Activated T-helper 17 cell treated with anti-CD3 and anti-CD28 coated beads, Interleukin-2, amount 50 U/mL, for 72 hours (primary cell): ENCODE measurements at regions not wholly inside any gene's neighbourhood (a gene's known extent, or its start where the extent isn't known, plus 50 kb on each side); places are given as distances from the start of the nearest gene placed in this dataset.
A peak's percentile ranks its signal among the peaks of the same experiment; 100 is the strongest.
"Not testable (repeated sequence)": the region's sequence is repeated elsewhere in the genome, so short reads cannot be mapped to it uniquely, and the experiment has no call there.

Experiments
- ATAC-seq: fragments of 150-1000 bp; cut with Tn5 transposase; replicated peaks from 2 replicates; pipeline ENCODE4 v1.10.0; 2021; ENCODE audit warnings: mild to moderate bottlenecking, moderate library complexity
- H3K27ac Mint-ChIP-seq: one replicate; pipeline ENCODE4 v1.8.0; 2022; ENCODE audit warnings: mixed read lengths
- H3K27me3 Mint-ChIP-seq: one replicate; pipeline ENCODE4 v1.8.0; 2022; ENCODE audit warnings: mixed read lengths
- H3K36me3 Mint-ChIP-seq: one replicate; pipeline ENCODE4 v1.8.0; 2022; ENCODE audit warnings: low read depth, mild to moderate bottlenecking, mixed read lengths
- H3K4me1 Mint-ChIP-seq: one replicate; pipeline ENCODE4 v1.8.0; 2022; ENCODE audit warnings: mixed read lengths
- H3K4me3 Mint-ChIP-seq: one replicate; pipeline ENCODE4 v1.8.0; 2022; ENCODE audit warnings: mild to moderate bottlenecking, mixed read lengths
- H3K9me3 Mint-ChIP-seq: one replicate; pipeline ENCODE4 v1.8.0; 2022; ENCODE audit warnings: mixed read lengths

- Mint-ChIP-seq H3K27ac (peak overlapping the region; percentile 50), H3K27me3 (peaks cover 26% of the 10 kb centered on the region), H3K4me1 (no peaks in the 10 kb centered on the region), H3K36me3 (no peaks in the 10 kb centered on the region), H3K9me3 (no peaks in the 10 kb centered on the region), H3K4me3 (peak overlapping the region; percentile 63)
- ATAC-seq, result peak; percentile 56
These were observed 70.6 kb downstream of the C9orf50 start for GRCh38 chr9:129550199-129550839.

- peaks cover 28% of the 10 kb centered on the region for H3K27me3 Mint-ChIP-seq
- ATAC-seq, result no peak
- no peaks in the 10 kb centered on the region for H3K36me3 Mint-ChIP-seq
- H3K9me3 Mint-ChIP-seq, result no peaks in the 10 kb centered on the region
- H3K27ac Mint-ChIP-seq, result peak overlapping the region; percentile 62
- no peaks in the 10 kb centered on the region for H3K4me1 Mint-ChIP-seq
- peak overlapping the region; percentile 64 for H3K4me3 Mint-ChIP-seq
These were observed 71.2 kb downstream of the C9orf50 start for GRCh38 chr9:129549684-129550083.

GRCh38 chr9:129549139-129549538 is 71.8 kb downstream of the C9orf50 start:
- Mint-ChIP-seq H3K4me3 (peak overlapping the region; percentile 64), H3K4me1 (no peaks in the 10 kb centered on the region), H3K27me3 (peaks cover 28% of the 10 kb centered on the region), H3K27ac (peak overlapping the region; percentile 62), H3K36me3 (no peaks in the 10 kb centered on the region), H3K9me3 (no peaks in the 10 kb centered on the region)
- ATAC-seq, result no peak

- no peaks in the 10 kb centered on the region for H3K36me3 Mint-ChIP-seq
- H3K4me1 Mint-ChIP-seq, result no peaks in the 10 kb centered on the region
- H3K9me3 Mint-ChIP-seq, result no peaks in the 10 kb centered on the region
- H3K27ac Mint-ChIP-seq, result no peak overlapping the region
- H3K27me3 Mint-ChIP-seq, result peaks cover 28% of the 10 kb centered on the region
- no peak for ATAC-seq
- H3K4me3 Mint-ChIP-seq, result no peak overlapping the region
These were observed 72.2 kb downstream of the C9orf50 start for GRCh38 chr9:129548571-129549135.

- H3K4me1 Mint-ChIP-seq, result no peaks in the 10 kb centered on the region
- no peak for ATAC-seq
- no peaks in the 10 kb centered on the region for H3K36me3 Mint-ChIP-seq
These were observed 72.9 kb downstream of the C9orf50 start for GRCh38 chr9:129547869-129548570.

GRCh38 chr9:129547063-129547462 is 73.8 kb downstream of the C9orf50 start:
- no peak for ATAC-seq
- Mint-ChIP-seq H3K27me3 (peaks cover 27% of the 10 kb centered on the region), H3K27ac (no peak overlapping the region), H3K36me3 (no peaks in the 10 kb centered on the region), H3K4me3 (no peak overlapping the region), H3K9me3 (no peaks in the 10 kb centered on the region), H3K4me1 (no peaks in the 10 kb centered on the region)

More at GRCh38 chr9:129547869-129548570, 72.9 kb downstream of the C9orf50 start:
- Mint-ChIP-seq H3K9me3 (no peaks in the 10 kb centered on the region), H3K27me3 (peaks cover 28% of the 10 kb centered on the region), H3K4me3 (no peak overlapping the region), H3K27ac (no peak overlapping the region)

GRCh38 chr9:129545876-129546275 is 75.0 kb downstream of the C9orf50 start:
- H3K4me1 Mint-ChIP-seq, H3K4me3 Mint-ChIP-seq, ATAC-seq, H3K36me3 Mint-ChIP-seq, H3K9me3 Mint-ChIP-seq, H3K27ac Mint-ChIP-seq: not testable (repeated sequence)
- peaks cover 17% of the 10 kb centered on the region for H3K27me3 Mint-ChIP-seq

- Mint-ChIP-seq H3K4me3 (no peak overlapping the region), H3K27me3 (peaks cover 12% of the 10 kb centered on the region), H3K9me3 (no peaks in the 10 kb centered on the region), H3K4me1 (no peaks in the 10 kb centered on the region), H3K27ac (no peak overlapping the region), H3K36me3 (no peaks in the 10 kb centered on the region)
- ATAC-seq, result no peak
These were observed 76.1 kb downstream of the C9orf50 start for GRCh38 chr9:129544761-129545160.

- Mint-ChIP-seq H3K9me3 (peaks cover 6% of the 10 kb centered on the region), H3K36me3 (no peaks in the 10 kb centered on the region), H3K4me3 (no peak overlapping the region), H3K27me3 (peaks cover 9% of the 10 kb centered on the region), H3K4me1 (no peaks in the 10 kb centered on the region), H3K27ac (no peak overlapping the region)
- no peak for ATAC-seq
These were observed 78.2 kb downstream of the C9orf50 start for GRCh38 chr9:129542741-129543140.

GRCh38 chr9:129541270-129541669 is 79.6 kb downstream of the C9orf50 start:
- H3K4me1 Mint-ChIP-seq, result no peaks in the 10 kb centered on the region
- no peak for ATAC-seq
- no peak overlapping the region for H3K4me3 Mint-ChIP-seq

GRCh38 chr9:129539446-129539845 is 81.5 kb downstream of the C9orf50 start:
- H3K36me3 Mint-ChIP-seq, result no peaks in the 10 kb centered on the region
- peaks cover 6% of the 10 kb centered on the region for H3K9me3 Mint-ChIP-seq
- no peak overlapping the region for H3K4me3 Mint-ChIP-seq
- H3K27ac Mint-ChIP-seq, result no peak overlapping the region
- no peaks in the 10 kb centered on the region for H3K4me1 Mint-ChIP-seq
- H3K27me3 Mint-ChIP-seq, result peaks cover 6% of the 10 kb centered on the region
- ATAC-seq, result no peak

More at GRCh38 chr9:129541270-129541669, 79.6 kb downstream of the C9orf50 start:
- H3K36me3 Mint-ChIP-seq, result no peaks in the 10 kb centered on the region
- H3K27me3 Mint-ChIP-seq, result peaks cover 9% of the 10 kb centered on the region
- peaks cover 6% of the 10 kb centered on the region for H3K9me3 Mint-ChIP-seq
- H3K27ac Mint-ChIP-seq, result no peak overlapping the region

GRCh38 chr9:129531860-129532402 is 89.0 kb downstream of the C9orf50 start:
- H3K9me3 Mint-ChIP-seq, H3K4me3 Mint-ChIP-seq, H3K4me1 Mint-ChIP-seq, H3K36me3 Mint-ChIP-seq, H3K27ac Mint-ChIP-seq, H3K27me3 Mint-ChIP-seq: not testable (repeated sequence)
- peak; percentile 82 for ATAC-seq

- H3K27me3 Mint-ChIP-seq, result peaks cover 11% of the 10 kb centered on the region
- not testable (repeated sequence) for ATAC-seq, H3K9me3 Mint-ChIP-seq, H3K4me1 Mint-ChIP-seq, H3K4me3 Mint-ChIP-seq, H3K27ac Mint-ChIP-seq, H3K36me3 Mint-ChIP-seq
These were observed 92.9 kb downstream of the C9orf50 start for GRCh38 chr9:129527955-129528354.

- no peak for ATAC-seq
- no peaks in the 10 kb centered on the region for H3K36me3 Mint-ChIP-seq
- no peak overlapping the region for H3K27ac Mint-ChIP-seq
- H3K4me1 Mint-ChIP-seq, result no peaks in the 10 kb centered on the region
- H3K9me3 Mint-ChIP-seq, result peaks cover 5% of the 10 kb centered on the region
- peaks cover 11% of the 10 kb centered on the region for H3K27me3 Mint-ChIP-seq
- no peak overlapping the region for H3K4me3 Mint-ChIP-seq
These were observed 95.2 kb downstream of the C9orf50 start for GRCh38 chr9:129525656-129526196.
